ENCODE measurements at regions not wholly inside any gene's neighbourhood (a gene's known extent, or its start where the extent isn't known, plus 50 kb on each side); places are given as distances from the start of the nearest gene placed in this dataset.

- no peaks in the 10 kb centered on the region for H3K9me3 ChIP-seq (ENCODE audit: control insufficient read depth, low read length, poor library complexity, severe bottlenecking)
- peaks cover 48% of the 10 kb centered on the region for H3K27me3 Mint-ChIP-seq
- peaks cover 3% of the 10 kb centered on the region for H3K4me1 Mint-ChIP-seq
- ATAC-seq, result no peak
- no peak overlapping the region for H3K27ac Mint-ChIP-seq
- no peaks in the 10 kb centered on the region for H3K36me3 Mint-ChIP-seq (ENCODE audit: low read depth)
- no peak overlapping the region for H3K4me3 Mint-ChIP-seq
- no peak for DNase-seq
These were observed 306.8 kb upstream of the CNR1 start for GRCh38 chr6:88472851-88473525.

DNA sequence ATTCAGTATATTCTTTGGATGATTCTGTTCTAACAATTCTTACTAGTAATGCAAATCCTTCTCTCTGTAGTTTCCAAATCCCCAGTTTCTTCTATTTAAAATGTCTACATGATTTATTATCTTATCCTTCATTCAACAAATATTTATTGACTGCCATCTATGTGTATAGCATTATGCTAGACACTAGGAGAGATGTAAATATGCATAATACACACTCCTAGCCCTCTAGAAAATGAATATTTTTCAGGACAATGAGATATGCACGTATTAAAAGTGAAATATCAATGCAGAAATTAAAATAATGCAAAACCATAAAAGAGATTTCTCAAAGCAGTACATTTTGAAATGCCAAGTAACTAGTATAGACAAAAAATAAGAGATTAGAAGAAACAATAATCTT is 293.5 kb upstream of the CNR1 start:
- H3K36me3 Mint-ChIP-seq (ENCODE audit: low read depth), result no peaks in the 10 kb centered on the region
- DNase-seq, result no peak
- no peak overlapping the region for H3K4me3 Mint-ChIP-seq
- ATAC-seq, result no peak
- H3K4me1 Mint-ChIP-seq, result no peaks in the 10 kb centered on the region
- no peak overlapping the region for H3K27ac Mint-ChIP-seq
- H3K27me3 Mint-ChIP-seq, result peaks cover 35% of the 10 kb centered on the region
- H3K9me3 ChIP-seq (ENCODE audit: control insufficient read depth, low read length, poor library complexity, severe bottlenecking), result no peaks in the 10 kb centered on the region

DNA sequence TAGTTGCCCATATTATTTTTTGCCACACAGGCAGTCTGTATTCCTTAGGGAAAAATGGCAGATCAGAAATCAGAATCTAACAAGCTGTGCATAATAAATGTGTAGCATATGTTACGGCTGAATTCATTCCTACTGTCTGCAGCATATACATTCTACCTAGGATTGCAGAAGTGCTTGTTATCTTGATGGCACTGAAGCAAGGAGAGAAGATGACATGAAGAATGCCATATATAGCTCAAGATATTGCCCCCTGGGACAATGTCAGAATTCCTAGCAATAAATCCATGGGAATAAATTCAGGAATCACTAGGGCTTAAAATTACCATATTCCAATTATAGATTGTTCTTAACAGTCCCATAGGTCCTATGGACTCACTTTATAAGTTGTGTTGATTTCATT is 293.0 kb upstream of the CNR1 start:
- Mint-ChIP-seq H3K27me3 (peaks cover 33% of the 10 kb centered on the region), H3K4me3 (no peak overlapping the region), H3K36me3 (ENCODE audit: low read depth) (no peaks in the 10 kb centered on the region), H3K27ac (no peak overlapping the region), H3K4me1 (no peaks in the 10 kb centered on the region)
- ATAC-seq, result no peak
- no peaks in the 10 kb centered on the region for H3K9me3 ChIP-seq (ENCODE audit: control insufficient read depth, low read length, poor library complexity, severe bottlenecking)
- no peak for DNase-seq

DNA sequence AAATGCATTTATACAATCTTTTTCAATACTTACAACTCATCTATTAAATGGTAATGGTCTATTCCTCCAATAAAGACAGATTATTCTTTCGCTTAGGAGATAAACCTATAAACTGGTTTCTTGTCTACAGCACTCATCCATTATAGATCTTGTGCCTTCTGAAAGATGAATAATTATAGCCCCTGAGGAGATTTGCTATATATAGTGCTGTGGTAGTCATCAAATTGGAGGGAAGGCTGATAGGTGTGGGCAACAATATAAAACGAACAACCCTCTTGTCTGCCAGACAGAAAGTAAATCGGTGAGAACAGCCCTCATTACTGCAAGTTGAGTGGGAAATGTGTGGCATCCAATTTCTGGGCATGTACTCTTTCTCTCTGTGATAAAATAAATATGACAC is 292.5 kb upstream of the CNR1 start:
- ATAC-seq (no peak), DNase-seq (no peak)
- Mint-ChIP-seq H3K27ac (no peak overlapping the region), H3K4me3 (no peak overlapping the region), H3K4me1 (no peaks in the 10 kb centered on the region), H3K36me3 (ENCODE audit: low read depth) (no peaks in the 10 kb centered on the region), H3K27me3 (peaks cover 32% of the 10 kb centered on the region)
- H3K9me3 ChIP-seq (ENCODE audit: control insufficient read depth, low read length, poor library complexity, severe bottlenecking), result no peaks in the 10 kb centered on the region

- no peaks in the 10 kb centered on the region for H3K9me3 ChIP-seq (ENCODE audit: control insufficient read depth, low read length, poor library complexity, severe bottlenecking)
- ATAC-seq, result no peak
- H3K27ac Mint-ChIP-seq, result no peak overlapping the region
- peaks cover 28% of the 10 kb centered on the region for H3K27me3 Mint-ChIP-seq
- no peaks in the 10 kb centered on the region for H3K36me3 Mint-ChIP-seq (ENCODE audit: low read depth)
- H3K4me3 Mint-ChIP-seq, result no peak overlapping the region
- no peak for DNase-seq
- no peaks in the 10 kb centered on the region for H3K4me1 Mint-ChIP-seq
These were observed 290.2 kb upstream of the CNR1 start for GRCh38 chr6:88456221-88456859.

GRCh38 chr6:88455317-88455716 is 289.2 kb upstream of the CNR1 start:
- Mint-ChIP-seq H3K27me3 (peaks cover 25% of the 10 kb centered on the region), H3K27ac (no peak overlapping the region), H3K4me3 (no peak overlapping the region), H3K36me3 (ENCODE audit: low read depth) (no peaks in the 10 kb centered on the region), H3K4me1 (no peaks in the 10 kb centered on the region)
- no peaks in the 10 kb centered on the region for H3K9me3 ChIP-seq (ENCODE audit: control insufficient read depth, low read length, poor library complexity, severe bottlenecking)
- no peak for DNase-seq
- no peak for ATAC-seq

GRCh38 chr6:88454658-88455057 is 288.5 kb upstream of the CNR1 start:
- H3K9me3 ChIP-seq (ENCODE audit: control insufficient read depth, low read length, poor library complexity, severe bottlenecking), result no peaks in the 10 kb centered on the region
- Mint-ChIP-seq H3K4me3 (no peak overlapping the region), H3K36me3 (ENCODE audit: low read depth) (no peaks in the 10 kb centered on the region), H3K27ac (no peak overlapping the region), H3K27me3 (peaks cover 22% of the 10 kb centered on the region), H3K4me1 (no peaks in the 10 kb centered on the region)
- DNase-seq (no peak), ATAC-seq (no peak)

- no peak overlapping the region for H3K27ac Mint-ChIP-seq
- H3K9me3 ChIP-seq (ENCODE audit: control insufficient read depth, low read length, poor library complexity, severe bottlenecking), result no peaks in the 10 kb centered on the region
- no peaks in the 10 kb centered on the region for H3K4me1 Mint-ChIP-seq
- H3K36me3 Mint-ChIP-seq (ENCODE audit: low read depth), result no peaks in the 10 kb centered on the region
- H3K27me3 Mint-ChIP-seq, result peaks cover 13% of the 10 kb centered on the region
- no peak overlapping the region for H3K4me3 Mint-ChIP-seq
- ATAC-seq, result no peak
- DNase-seq, result no peak
These were observed 283.6 kb upstream of the CNR1 start for GRCh38 chr6:88449770-88450169.

- H3K27me3 Mint-ChIP-seq, result peaks cover 8% of the 10 kb centered on the region
- H3K4me3 Mint-ChIP-seq, result no peak overlapping the region
- H3K4me1 Mint-ChIP-seq, result no peaks in the 10 kb centered on the region
These were observed 279.2 kb upstream of the CNR1 start for GRCh38 chr6:88445188-88445965.

GRCh38 chr6:88443554-88443953 is 277.4 kb upstream of the CNR1 start:
- H3K4me1 Mint-ChIP-seq, result no peaks in the 10 kb centered on the region
- ATAC-seq (no peak), DNase-seq (no peak)
- peaks cover 8% of the 10 kb centered on the region for H3K27me3 Mint-ChIP-seq
- H3K27ac Mint-ChIP-seq, result no peak overlapping the region
- no peaks in the 10 kb centered on the region for H3K36me3 Mint-ChIP-seq (ENCODE audit: low read depth)
- H3K4me3 Mint-ChIP-seq, result no peak overlapping the region
- H3K9me3 ChIP-seq (ENCODE audit: control insufficient read depth, low read length, poor library complexity, severe bottlenecking), result no peaks in the 10 kb centered on the region

More at GRCh38 chr6:88445188-88445965, 279.2 kb upstream of the CNR1 start:
- ATAC-seq (no peak), DNase-seq (no peak)
- Mint-ChIP-seq H3K36me3 (ENCODE audit: low read depth) (no peaks in the 10 kb centered on the region), H3K27ac (no peak overlapping the region)
- H3K9me3 ChIP-seq (ENCODE audit: control insufficient read depth, low read length, poor library complexity, severe bottlenecking), result no peaks in the 10 kb centered on the region

GRCh38 chr6:88442737-88443136 is 276.6 kb upstream of the CNR1 start:
- H3K9me3 ChIP-seq (ENCODE audit: control insufficient read depth, low read length, poor library complexity, severe bottlenecking), result no peaks in the 10 kb centered on the region
- ATAC-seq (no peak), DNase-seq (no peak)
- no peaks in the 10 kb centered on the region for H3K36me3 Mint-ChIP-seq (ENCODE audit: low read depth)
- no peak overlapping the region for H3K4me3 Mint-ChIP-seq
- H3K27ac Mint-ChIP-seq, result no peak overlapping the region
- H3K4me1 Mint-ChIP-seq, result no peaks in the 10 kb centered on the region
- peaks cover 8% of the 10 kb centered on the region for H3K27me3 Mint-ChIP-seq

GRCh38 chr6:88441346-88441745 is 275.2 kb upstream of the CNR1 start:
- Mint-ChIP-seq H3K27ac (no peak overlapping the region), H3K27me3 (peaks cover 2% of the 10 kb centered on the region), H3K4me1 (no peaks in the 10 kb centered on the region), H3K4me3 (no peak overlapping the region), H3K36me3 (ENCODE audit: low read depth) (no peaks in the 10 kb centered on the region)
- no peaks in the 10 kb centered on the region for H3K9me3 ChIP-seq (ENCODE audit: control insufficient read depth, low read length, poor library complexity, severe bottlenecking)
- ATAC-seq, result no peak
- no peak for DNase-seq

DNA sequence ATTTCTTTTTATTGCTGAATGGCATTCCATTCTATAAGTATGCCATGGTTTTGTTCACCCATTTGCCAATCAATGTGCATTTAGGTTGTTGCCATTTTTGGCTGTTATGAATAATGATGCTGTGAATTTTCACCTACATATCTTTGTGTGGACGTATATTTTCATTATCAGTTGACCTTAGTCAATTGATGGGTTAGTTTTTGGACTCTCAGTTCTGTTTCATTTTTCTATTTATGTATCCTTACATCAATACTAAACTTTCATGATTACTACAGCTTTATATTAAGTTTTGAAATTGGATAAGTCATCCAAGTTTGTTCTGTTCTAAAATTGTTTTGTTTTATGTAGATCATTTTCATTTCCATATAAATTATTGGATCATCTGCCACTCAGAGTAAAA is 261.9 kb upstream of the CNR1 start:
- Mint-ChIP-seq H3K4me1 (no peaks in the 10 kb centered on the region), H3K36me3 (ENCODE audit: low read depth) (no peaks in the 10 kb centered on the region), H3K27ac (no peak overlapping the region), H3K4me3 (no peak overlapping the region), H3K27me3 (peaks cover 30% of the 10 kb centered on the region)
- DNase-seq (no peak), ATAC-seq (no peak)
- H3K9me3 ChIP-seq (ENCODE audit: control insufficient read depth, low read length, poor library complexity, severe bottlenecking), result no peaks in the 10 kb centered on the region

Data from T-helper 17 cell (primary cell).